ENCODE measurements at regions not wholly inside any gene's neighbourhood (a gene's known extent, or its start where the extent isn't known, plus 50 kb on each side); places are given as distances from the start of the nearest gene placed in this dataset.
"Not testable (repeated sequence)": the region's sequence is repeated elsewhere in the genome, so short reads cannot be mapped to it uniquely, and the experiment has no call there.

DNA sequence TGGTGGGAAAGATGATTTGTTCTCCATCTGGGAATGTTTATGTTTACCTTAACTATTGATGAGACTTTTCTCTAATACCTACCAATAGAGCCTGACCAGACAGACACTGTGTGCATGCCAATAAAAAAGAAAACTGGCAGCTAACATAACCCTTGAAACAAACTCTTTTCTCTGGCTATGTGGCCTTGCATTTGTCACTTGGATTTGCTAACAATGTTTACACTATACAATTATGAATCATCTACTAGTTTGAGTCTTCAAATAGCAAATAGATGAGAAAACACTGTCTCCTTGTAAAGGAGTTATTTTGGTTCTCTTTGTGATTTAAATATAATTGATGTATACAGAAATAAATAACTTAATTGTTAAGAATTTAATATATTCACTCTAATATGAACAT is 273.1 kb downstream of the SEMA3D start:
- TF ChIP-seq, protein P1, sequence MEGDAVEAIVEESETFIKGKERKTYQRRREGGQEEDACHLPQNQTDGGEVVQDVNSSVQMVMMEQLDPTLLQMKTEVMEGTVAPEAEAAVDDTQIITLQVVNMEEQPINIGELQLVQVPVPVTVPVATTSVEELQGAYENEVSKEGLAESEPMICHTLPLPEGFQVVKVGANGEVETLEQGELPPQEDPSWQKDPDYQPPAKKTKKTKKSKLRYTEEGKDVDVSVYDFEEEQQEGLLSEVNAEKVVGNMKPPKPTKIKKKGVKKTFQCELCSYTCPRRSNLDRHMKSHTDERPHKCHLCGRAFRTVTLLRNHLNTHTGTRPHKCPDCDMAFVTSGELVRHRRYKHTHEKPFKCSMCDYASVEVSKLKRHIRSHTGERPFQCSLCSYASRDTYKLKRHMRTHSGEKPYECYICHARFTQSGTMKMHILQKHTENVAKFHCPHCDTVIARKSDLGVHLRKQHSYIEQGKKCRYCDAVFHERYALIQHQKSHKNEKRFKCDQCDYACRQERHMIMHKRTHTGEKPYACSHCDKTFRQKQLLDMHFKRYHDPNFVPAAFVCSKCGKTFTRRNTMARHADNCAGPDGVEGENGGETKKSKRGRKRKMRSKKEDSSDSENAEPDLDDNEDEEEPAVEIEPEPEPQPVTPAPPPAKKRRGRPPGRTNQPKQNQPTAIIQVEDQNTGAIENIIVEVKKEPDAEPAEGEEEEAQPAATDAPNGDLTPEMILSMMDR (IDR thresholded peaks at IDR 0.05) = no peak
- no peaks in the 10 kb centered on the region for H3K27me3 ChIP-seq (ENCODE audit: control insufficient read depth, insufficient read depth, low read length)
- no peak overlapping the region for H3K9ac ChIP-seq
- H3K36me3 ChIP-seq (ENCODE audit: control insufficient read depth, insufficient read depth, low read length) = no peaks in the 10 kb centered on the region
- H3K4me3 ChIP-seq (ENCODE audit: low read depth, low read length) = no peak overlapping the region
- no peak overlapping the region for H3K4me2 ChIP-seq (ENCODE audit: low read length)
- H2AFZ ChIP-seq = no peak overlapping the region
- H3K27ac ChIP-seq = no peak overlapping the region
- no peaks in the 10 kb centered on the region for H3K4me1 ChIP-seq
- no peaks in the 10 kb centered on the region for H3K79me2 ChIP-seq
- H3K9me3 ChIP-seq (ENCODE audit: control insufficient read depth, low read length) = no peaks in the 10 kb centered on the region

DNA sequence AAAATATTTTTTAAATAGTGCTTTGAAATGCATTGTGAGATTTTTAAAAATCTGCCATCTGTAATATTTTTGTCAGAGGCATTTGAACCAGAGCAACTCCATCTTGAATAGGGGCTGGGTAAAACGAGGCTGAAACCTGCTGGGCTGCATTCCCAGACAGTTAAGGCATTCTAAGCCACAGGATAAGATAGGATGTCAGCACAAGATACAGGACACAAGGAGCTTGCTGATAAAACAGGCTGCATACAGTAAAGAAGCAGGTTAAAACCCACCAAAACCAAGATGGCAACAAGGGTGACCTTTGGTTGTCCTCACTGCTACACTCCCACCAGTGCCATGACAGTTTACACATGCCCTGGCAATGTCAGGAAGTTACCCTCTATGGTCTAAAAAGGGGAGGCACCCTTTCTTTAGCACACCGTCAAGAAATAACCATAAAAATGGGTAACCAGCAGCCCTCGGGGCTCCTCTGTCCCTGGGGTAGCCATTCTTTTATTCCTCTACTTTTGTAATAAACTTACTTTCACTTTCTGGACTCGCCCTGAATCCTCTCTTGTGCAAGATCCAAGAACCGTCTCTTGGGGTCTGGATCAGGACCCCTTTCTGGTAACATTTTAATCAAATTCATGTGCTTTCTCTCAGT is 273.7 kb downstream of the SEMA3D start:
- TF ChIP-seq, protein P1 (IDR thresholded peaks at IDR 0.05) = no peak
- Histone ChIP-seq H3K4me1 (no peaks in the 10 kb centered on the region), H3K9ac (no peak overlapping the region), H3K36me3 (ENCODE audit: control insufficient read depth, insufficient read depth, low read length) (no peaks in the 10 kb centered on the region), H3K27ac (no peak overlapping the region), H3K4me3 (ENCODE audit: low read depth, low read length) (no peak overlapping the region), H3K4me2 (ENCODE audit: low read length) (no peak overlapping the region), H3K27me3 (ENCODE audit: control insufficient read depth, insufficient read depth, low read length) (no peaks in the 10 kb centered on the region), H3K9me3 (ENCODE audit: control insufficient read depth, low read length) (no peaks in the 10 kb centered on the region), H2AFZ (no peak overlapping the region), H3K79me2 (no peaks in the 10 kb centered on the region)

DNA sequence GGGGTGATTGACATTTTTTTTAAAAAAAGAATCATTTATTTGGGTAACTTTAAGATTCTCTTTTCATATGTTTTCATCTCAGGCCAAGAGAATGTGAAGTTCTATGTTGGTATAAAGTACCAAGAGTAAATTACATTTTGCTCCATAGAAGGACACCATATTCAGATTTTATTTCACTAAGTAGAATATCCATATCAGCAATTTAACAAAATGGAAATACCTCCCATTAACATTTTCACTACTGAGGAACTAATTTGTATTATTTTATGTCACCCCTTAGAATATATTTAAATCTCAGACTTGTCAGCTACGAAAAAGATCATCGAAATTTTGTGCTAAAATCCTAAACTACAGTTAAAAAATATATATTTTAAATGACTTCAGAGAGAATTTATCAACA is 274.3 kb downstream of the SEMA3D start:
- Histone ChIP-seq H3K79me2 (no peaks in the 10 kb centered on the region), H3K9me3 (ENCODE audit: control insufficient read depth, low read length) (no peaks in the 10 kb centered on the region), H3K4me1 (no peaks in the 10 kb centered on the region), H3K27me3 (ENCODE audit: control insufficient read depth, insufficient read depth, low read length) (no peaks in the 10 kb centered on the region), H3K4me2 (ENCODE audit: low read length) (no peak overlapping the region), H2AFZ (no peak overlapping the region), H3K9ac (no peak overlapping the region), H3K4me3 (ENCODE audit: low read depth, low read length) (no peak overlapping the region), H3K36me3 (ENCODE audit: control insufficient read depth, insufficient read depth, low read length) (no peaks in the 10 kb centered on the region), H3K27ac (no peak overlapping the region)
- TF ChIP-seq, protein P1 (IDR thresholded peaks at IDR 0.05) = no peak

DNA sequence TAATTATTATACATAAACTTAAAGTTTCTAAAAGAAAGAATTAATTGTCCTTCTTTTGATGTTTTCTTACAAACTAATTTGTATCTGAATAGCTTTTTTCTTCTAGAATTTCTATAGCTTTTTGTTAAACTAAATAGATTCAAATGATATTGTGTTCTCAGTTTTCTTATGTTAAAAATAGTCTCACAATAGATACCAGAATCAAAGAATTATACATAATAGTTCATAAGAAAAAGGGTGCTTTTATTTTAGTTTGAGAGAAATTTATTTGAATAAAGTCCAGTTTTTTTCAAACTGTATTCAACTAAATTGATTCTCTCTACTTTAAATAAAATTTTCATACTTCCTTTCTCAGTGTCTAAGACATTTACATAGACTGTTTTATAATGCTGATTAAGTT is 274.8 kb downstream of the SEMA3D start:
- Histone ChIP-seq H3K4me1 (no peaks in the 10 kb centered on the region), H3K4me3 (ENCODE audit: low read depth, low read length) (no peak overlapping the region), H3K9ac (no peak overlapping the region), H3K27me3 (ENCODE audit: control insufficient read depth, insufficient read depth, low read length) (no peaks in the 10 kb centered on the region), H2AFZ (no peak overlapping the region), H3K9me3 (ENCODE audit: control insufficient read depth, low read length) (no peaks in the 10 kb centered on the region), H3K79me2 (no peaks in the 10 kb centered on the region), H3K36me3 (ENCODE audit: control insufficient read depth, insufficient read depth, low read length) (no peaks in the 10 kb centered on the region), H3K27ac (no peak overlapping the region), H3K4me2 (ENCODE audit: low read length) (no peak overlapping the region)
- TF ChIP-seq, protein P1 (IDR thresholded peaks at IDR 0.05) = no peak

DNA sequence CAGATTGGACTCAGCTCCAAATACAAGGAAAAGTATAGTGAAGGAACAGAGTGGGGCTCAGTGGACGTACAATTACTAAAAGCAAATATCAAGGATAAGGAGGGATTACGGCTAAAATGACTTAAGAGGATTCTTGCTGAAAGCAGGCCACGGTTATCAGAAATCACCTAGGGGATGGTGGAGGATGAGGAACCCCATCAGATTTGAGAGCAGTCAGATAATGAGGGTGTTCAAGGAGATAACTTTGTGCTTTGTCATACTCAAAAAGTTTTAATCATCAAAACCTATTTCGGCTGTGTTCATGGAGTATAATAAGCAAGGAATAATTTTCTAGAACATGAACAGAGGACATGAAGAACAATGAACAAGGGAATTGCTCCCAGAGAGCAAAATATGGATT is 275.8 kb downstream of the SEMA3D start:
- Histone ChIP-seq H3K36me3 (ENCODE audit: control insufficient read depth, insufficient read depth, low read length) (no peaks in the 10 kb centered on the region), H3K79me2 (no peaks in the 10 kb centered on the region), H3K4me1 (no peaks in the 10 kb centered on the region), H2AFZ (no peak overlapping the region), H3K27me3 (ENCODE audit: control insufficient read depth, insufficient read depth, low read length) (no peaks in the 10 kb centered on the region), H3K4me3 (ENCODE audit: low read depth, low read length) (no peak overlapping the region), H3K27ac (no peak overlapping the region), H3K9me3 (ENCODE audit: control insufficient read depth, low read length) (no peaks in the 10 kb centered on the region), H3K9ac (no peak overlapping the region), H3K4me2 (ENCODE audit: low read length) (no peak overlapping the region)
- TF ChIP-seq, protein P1 (IDR thresholded peaks at IDR 0.05) = no peak

DNA sequence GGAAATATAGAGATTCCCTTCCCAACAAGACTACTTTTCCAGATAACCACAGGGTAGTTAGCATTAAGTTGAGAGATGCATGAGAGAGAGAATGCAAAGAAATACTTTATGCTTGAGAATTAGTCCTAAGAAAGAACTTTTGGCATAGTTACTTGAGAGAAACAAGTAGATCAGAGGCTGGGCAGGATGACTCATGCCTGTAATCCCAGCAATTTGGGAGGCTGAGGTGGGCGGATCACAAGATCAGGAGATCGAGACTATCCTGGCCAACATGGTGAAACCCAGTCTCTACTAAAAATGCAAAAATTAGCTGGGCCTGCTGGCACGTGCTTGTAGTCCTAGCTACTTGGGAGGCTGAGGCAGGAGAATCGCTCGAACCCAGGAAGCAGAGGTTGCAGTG is 276.5 kb downstream of the SEMA3D start:
- not testable (repeated sequence) for H3K36me3 ChIP-seq (ENCODE audit: control insufficient read depth, insufficient read depth, low read length); H3K4me3 ChIP-seq (ENCODE audit: low read depth, low read length); H3K27me3 ChIP-seq (ENCODE audit: control insufficient read depth, insufficient read depth, low read length); H3K9ac ChIP-seq; H3K4me1 ChIP-seq; H2AFZ ChIP-seq; H3K27ac ChIP-seq; H3K4me2 ChIP-seq (ENCODE audit: low read length); H3K79me2 ChIP-seq; H3K9me3 ChIP-seq (ENCODE audit: control insufficient read depth, low read length)

Measured in parathyroid adenoma (tissue), 2 donors.